Astrocyte (in vitro differentiated cells and primary cell): ENCODE measurements at regions not wholly inside any gene's neighbourhood (a gene's known extent, or its start where the extent isn't known, plus 50 kb on each side); places are given as distances from the start of the nearest gene placed in this dataset.

Experiments used
- DNase-seq: peaks from one replicate; pipeline ENCODE4 v3.0.0-alpha.2; 2010; ENCODE audit warnings: low read depth
- FAIRE-seq: peaks from 2 replicates; lab custom pipeline; 2011; peaks lifted over from hg19 to GRCh38; lab: Jason Lieb, UNC
- H2AFZ ChIP-seq: 2 replicates; pipeline ENCODE4 v1.6.0; 2012; ENCODE audit warnings: low read depth, low read length, inconsistent platforms
- H3K27ac ChIP-seq: 2 replicates; pipeline ENCODE4 v1.5.1; 2011; ENCODE audit warnings: low read depth, low read length, inconsistent platforms
- H3K27me3 ChIP-seq: 2 replicates; pipeline ENCODE4 v1.6.0; 2011; ENCODE audit warnings: low read length, inconsistent platforms; ENCODE audit not compliant: insufficient read depth
- H3K36me3 ChIP-seq: 2 replicates; pipeline ENCODE4 v1.5.1; 2011; ENCODE audit warnings: low read length, inconsistent platforms; ENCODE audit not compliant: insufficient read depth
- H3K4me1 ChIP-seq: 2 replicates; pipeline ENCODE4 v1.5.1; 2011; ENCODE audit warnings: low read length, inconsistent platforms; ENCODE audit not compliant: insufficient read depth
- H3K4me2 ChIP-seq: 2 replicates; pipeline ENCODE4 v1.6.0; 2012; ENCODE audit warnings: low read length, inconsistent platforms
- H3K4me3 ChIP-seq: 2 replicates; pipeline ENCODE4 v1.5.1; 2011; ENCODE audit warnings: low read depth, mild to moderate bottlenecking, low read length, inconsistent platforms; ENCODE audit not compliant: insufficient read depth
- H3K79me2 ChIP-seq: 2 replicates; pipeline ENCODE4 v1.6.0; 2012; ENCODE audit warnings: mild to moderate bottlenecking, low read length, inconsistent platforms; ENCODE audit not compliant: insufficient read depth
- H3K9ac ChIP-seq: 2 replicates; pipeline ENCODE4 v1.6.0; 2012; ENCODE audit warnings: mild to moderate bottlenecking, low read length, inconsistent platforms
- H3K9me3 ChIP-seq: 2 replicates; pipeline ENCODE4 v1.5.1; 2012; ENCODE audit warnings: low read depth, mild to moderate bottlenecking, low read length, inconsistent platforms; ENCODE audit not compliant: insufficient read depth
- H4K20me1 ChIP-seq: 2 replicates; pipeline ENCODE4 v1.6.0; 2012; ENCODE audit warnings: low read length, inconsistent platforms; ENCODE audit not compliant: insufficient read depth
- H3K27ac Mint-ChIP-seq: one replicate; pipeline ENCODE4 v1.8.0; 2021; ENCODE audit warnings: mild to moderate bottlenecking, mixed read lengths; ENCODE audit not compliant: unreplicated experiment
- H3K27me3 Mint-ChIP-seq: one replicate; pipeline ENCODE4 v1.8.0; 2021; ENCODE audit warnings: low read depth, mixed read lengths; ENCODE audit not compliant: unreplicated experiment
- H3K36me3 Mint-ChIP-seq: one replicate; pipeline ENCODE4 v1.8.0; 2021; ENCODE audit warnings: low read depth, mixed read lengths; ENCODE audit not compliant: unreplicated experiment
- H3K4me1 Mint-ChIP-seq: one replicate; pipeline ENCODE4 v1.8.0; 2021; ENCODE audit warnings: low read depth, mixed read lengths; ENCODE audit not compliant: unreplicated experiment
- H3K4me3 Mint-ChIP-seq: one replicate; pipeline ENCODE4 v1.8.0; 2021; ENCODE audit warnings: mild to moderate bottlenecking, moderate library complexity, mixed read lengths; ENCODE audit not compliant: unreplicated experiment
- H3K9me3 Mint-ChIP-seq: one replicate; pipeline ENCODE4 v1.8.0; 2021; ENCODE audit warnings: mild to moderate bottlenecking, mixed read lengths; ENCODE audit not compliant: unreplicated experiment
- EZH2 ChIP-seq: IDR thresholded peaks from 2 replicates; pipeline ENCODE4 v1.6.1; 2012; ENCODE audit warnings: mild to moderate bottlenecking, low read length, inconsistent platforms; ENCODE audit not compliant: insufficient read depth
- TF ChIP-seq, protein P1 (sequence below): IDR thresholded peaks from 2 replicates; pipeline ENCODE4 v1.5.1; 2011; ENCODE audit warnings: low read depth, mild to moderate bottlenecking, inconsistent platforms, low read length, moderate library complexity; ENCODE audit not compliant: insufficient read depth

DNA sequence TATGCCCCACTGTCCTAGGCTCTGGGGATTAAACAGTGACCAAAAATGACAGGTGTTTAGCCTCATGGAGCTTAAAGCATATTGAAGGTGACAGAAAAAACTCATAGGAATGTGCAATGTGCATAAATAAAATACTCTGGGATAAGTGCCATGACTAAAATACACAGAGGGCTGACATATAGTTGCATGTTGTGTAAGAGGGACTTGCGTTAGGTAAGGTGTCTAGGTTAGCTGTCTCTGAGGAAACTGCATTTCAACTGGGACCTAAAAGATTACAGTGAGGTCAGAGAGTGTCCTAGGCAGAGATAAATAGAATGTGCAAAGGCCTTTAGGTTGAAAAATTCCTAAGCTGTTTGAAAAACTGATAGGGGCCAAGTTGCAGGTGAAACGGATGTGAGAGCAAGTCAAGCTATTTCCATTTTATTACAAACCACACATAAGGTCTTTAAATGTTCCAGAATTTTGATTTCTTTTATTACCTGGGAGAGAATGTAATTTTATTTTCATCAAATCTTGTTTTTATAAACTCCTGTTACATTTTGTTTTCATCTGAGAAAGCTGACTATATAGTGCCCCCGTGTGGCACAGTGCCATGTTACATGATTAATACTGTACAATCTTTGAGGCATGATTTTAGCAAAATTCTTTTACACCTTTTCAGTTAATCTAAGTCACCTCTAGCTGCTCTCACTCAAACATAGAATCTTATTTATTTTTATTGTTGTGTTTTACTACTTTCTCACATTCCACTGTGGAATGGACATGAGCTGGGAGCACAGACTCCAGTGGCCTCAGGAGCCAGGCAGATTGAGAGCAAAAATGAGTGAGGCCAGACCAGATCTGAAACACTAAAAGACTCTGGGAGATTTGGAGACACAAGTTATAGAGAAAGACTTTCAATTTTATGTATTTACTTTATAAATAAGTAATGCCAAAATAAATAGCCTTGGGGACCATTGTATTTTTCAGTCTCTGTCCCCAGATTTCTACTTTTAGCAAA is 259.6 kb upstream of the ZNF717 start:
- no peak overlapping the region for H3K27ac ChIP-seq
- TF ChIP-seq, protein P1, sequence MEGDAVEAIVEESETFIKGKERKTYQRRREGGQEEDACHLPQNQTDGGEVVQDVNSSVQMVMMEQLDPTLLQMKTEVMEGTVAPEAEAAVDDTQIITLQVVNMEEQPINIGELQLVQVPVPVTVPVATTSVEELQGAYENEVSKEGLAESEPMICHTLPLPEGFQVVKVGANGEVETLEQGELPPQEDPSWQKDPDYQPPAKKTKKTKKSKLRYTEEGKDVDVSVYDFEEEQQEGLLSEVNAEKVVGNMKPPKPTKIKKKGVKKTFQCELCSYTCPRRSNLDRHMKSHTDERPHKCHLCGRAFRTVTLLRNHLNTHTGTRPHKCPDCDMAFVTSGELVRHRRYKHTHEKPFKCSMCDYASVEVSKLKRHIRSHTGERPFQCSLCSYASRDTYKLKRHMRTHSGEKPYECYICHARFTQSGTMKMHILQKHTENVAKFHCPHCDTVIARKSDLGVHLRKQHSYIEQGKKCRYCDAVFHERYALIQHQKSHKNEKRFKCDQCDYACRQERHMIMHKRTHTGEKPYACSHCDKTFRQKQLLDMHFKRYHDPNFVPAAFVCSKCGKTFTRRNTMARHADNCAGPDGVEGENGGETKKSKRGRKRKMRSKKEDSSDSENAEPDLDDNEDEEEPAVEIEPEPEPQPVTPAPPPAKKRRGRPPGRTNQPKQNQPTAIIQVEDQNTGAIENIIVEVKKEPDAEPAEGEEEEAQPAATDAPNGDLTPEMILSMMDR = peak; percentile 63
- no peak for TF ChIP-seq EZH2
- H3K36me3 ChIP-seq = no peaks in the 10 kb centered on the region
- no peaks in the 10 kb centered on the region for H4K20me1 ChIP-seq
- H3K4me3 ChIP-seq = no peak overlapping the region
- FAIRE-seq (peak; percentile 50), DNase-seq (no peak)
- H3K9ac ChIP-seq = no peak overlapping the region
- Mint-ChIP-seq H3K27ac (no peak overlapping the region), H3K27me3 (no peaks in the 10 kb centered on the region), H3K9me3 (no peaks in the 10 kb centered on the region), H3K36me3 (no peaks in the 10 kb centered on the region), H3K4me1 (peaks cover 8% of the 10 kb centered on the region), H3K4me3 (no peak overlapping the region)
- H2AFZ ChIP-seq = no peak overlapping the region
- no peaks in the 10 kb centered on the region for H3K27me3 ChIP-seq
- H3K4me1 ChIP-seq = peaks cover 6% of the 10 kb centered on the region
- H3K4me2 ChIP-seq = no peak overlapping the region
- H3K79me2 ChIP-seq = no peaks in the 10 kb centered on the region
- H3K9me3 ChIP-seq = no peaks in the 10 kb centered on the region

DNA sequence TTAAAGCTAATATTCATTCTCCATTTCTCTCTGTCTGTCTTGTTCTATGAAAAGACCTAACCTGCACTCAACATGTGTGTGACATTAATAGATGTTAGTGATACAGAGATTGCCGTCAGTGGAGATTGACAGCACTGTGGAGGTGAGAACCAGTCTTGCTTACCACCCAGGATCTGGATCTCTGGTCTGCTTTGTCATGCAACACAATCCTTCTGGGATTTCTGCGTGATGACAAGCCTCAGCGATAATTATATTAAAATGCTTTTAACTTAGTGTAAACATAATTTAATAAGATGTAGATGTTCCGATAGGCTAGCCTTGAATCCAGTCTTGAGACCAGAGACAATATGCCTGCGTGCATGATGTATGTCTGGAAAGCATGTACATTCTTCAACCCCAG is 262.0 kb upstream of the ZNF717 start:
- H3K4me1 ChIP-seq = no peaks in the 10 kb centered on the region
- no peak overlapping the region for H2AFZ ChIP-seq
- no peaks in the 10 kb centered on the region for H3K27me3 ChIP-seq
- H3K27ac ChIP-seq = no peak overlapping the region
- Mint-ChIP-seq H3K27me3 (no peaks in the 10 kb centered on the region), H3K27ac (no peak overlapping the region), H3K4me1 (peaks cover 13% of the 10 kb centered on the region), H3K4me3 (no peak overlapping the region), H3K36me3 (no peaks in the 10 kb centered on the region), H3K9me3 (no peaks in the 10 kb centered on the region)
- TF ChIP-seq EZH2 = no peak
- TF ChIP-seq, protein P1 = no peak
- no peak overlapping the region for H3K4me2 ChIP-seq
- H3K9ac ChIP-seq = no peak overlapping the region
- no peak for DNase-seq
- no peaks in the 10 kb centered on the region for H3K36me3 ChIP-seq
- no peaks in the 10 kb centered on the region for H3K79me2 ChIP-seq
- no peaks in the 10 kb centered on the region for H3K9me3 ChIP-seq
- H4K20me1 ChIP-seq = no peaks in the 10 kb centered on the region
- FAIRE-seq = no peak
- H3K4me3 ChIP-seq = no peak overlapping the region

DNA sequence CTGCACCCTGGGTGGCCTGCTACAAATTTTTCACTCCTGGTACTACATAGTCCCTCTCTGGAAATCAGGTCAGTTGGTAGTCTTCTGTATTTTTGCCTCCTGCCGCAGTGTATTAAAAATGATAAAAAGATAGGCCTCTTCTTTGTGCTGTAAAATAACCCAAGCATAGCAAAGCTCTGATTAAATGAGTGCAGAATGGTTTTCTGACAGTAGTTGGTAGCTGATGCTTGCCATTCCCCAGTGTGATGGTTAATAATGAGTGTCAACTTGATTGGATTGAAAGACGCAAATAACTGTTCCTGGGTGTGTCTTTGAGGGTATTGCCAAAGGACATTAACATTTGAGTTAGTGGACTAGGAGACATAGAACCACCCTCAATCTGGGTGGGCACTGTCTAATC is 264.4 kb upstream of the ZNF717 start:
- Mint-ChIP-seq H3K4me3 (no peak overlapping the region), H3K27ac (no peak overlapping the region), H3K9me3 (no peaks in the 10 kb centered on the region), H3K27me3 (no peaks in the 10 kb centered on the region), H3K4me1 (peaks cover 13% of the 10 kb centered on the region), H3K36me3 (no peaks in the 10 kb centered on the region)
- FAIRE-seq (no peak), DNase-seq (no peak)
- Histone ChIP-seq H4K20me1 (no peaks in the 10 kb centered on the region), H3K79me2 (no peaks in the 10 kb centered on the region), H2AFZ (no peak overlapping the region), H3K27ac (no peak overlapping the region), H3K36me3 (no peaks in the 10 kb centered on the region), H3K4me2 (no peak overlapping the region), H3K4me1 (no peaks in the 10 kb centered on the region), H3K9ac (no peak overlapping the region), H3K4me3 (no peak overlapping the region), H3K27me3 (no peaks in the 10 kb centered on the region), H3K9me3 (no peaks in the 10 kb centered on the region)
- no peak for TF ChIP-seq EZH2
- TF ChIP-seq, protein P1 = no peak
